A673 (cell line): ENCODE measurements at regions not wholly inside any gene's neighbourhood (a gene's known extent, or its start where the extent isn't known, plus 50 kb on each side); places are given as distances from the start of the nearest gene placed in this dataset.
A peak's percentile ranks its signal among the peaks of the same experiment; 100 is the strongest.

ENCODE experiments used
- BruUV-seq: library from RNA; stranded (reverse); fragments of 400-500 nt; replicated peaks from 2 replicates; lab custom pipeline; 2021; lab: Mats Ljungman, UMichigan
- CTCF ChIA-PET: fragments of 300-600 bp; sonication (Branson Sonifier 250); formaldehyde crosslinking; loops from one replicate; lab custom pipeline; 2022; ENCODE audit warnings: antibody characterized with exemption; lab: Charles Lee
- POLR2A ChIA-PET: fragments of 300-600 bp; sonication (Branson Sonifier 250); formaldehyde crosslinking; loops from one replicate; lab custom pipeline; 2022; ENCODE audit warnings: antibody characterized with exemption; ENCODE audit not compliant: low non-redundant PET; lab: Charles Lee
- DNase-seq: peaks from one replicate; pipeline ENCODE4 v3.0.0-alpha.2; 2015; ENCODE audit warnings: low spot score
- H3K27ac ChIP-seq: fragments of 200-600 bp; sonication (generic); 2 replicates; pipeline ENCODE4 v1.5.1; 2016; ENCODE audit warnings: mixed run types, low read depth, mild to moderate bottlenecking, mixed read lengths, antibody characterized with exemption, low read length; ENCODE audit not compliant: poor library complexity, severe bottlenecking
- H3K27me3 ChIP-seq: fragments of 200-600 bp; sonication (generic); replicated peaks from 2 replicates; pipeline ENCODE4 v1.6.1; 2017; ENCODE audit warnings: mixed run types, low read depth, mild to moderate bottlenecking, mixed read lengths, antibody characterized with exemption, low read length; ENCODE audit not compliant: insufficient read depth, poor library complexity
- H3K36me3 ChIP-seq: fragments of 200-600 bp; sonication (generic); 2 replicates; pipeline ENCODE4 v1.6.1; 2016; ENCODE audit warnings: mixed run types, mild to moderate bottlenecking, mixed read lengths, antibody characterized with exemption, low read length; ENCODE audit not compliant: insufficient read depth, poor library complexity, severe bottlenecking
- H3K4me1 ChIP-seq: fragments of 200-600 bp; sonication (generic); 2 replicates; pipeline ENCODE4 v1.6.1; 2017; ENCODE audit warnings: mixed run types, mild to moderate bottlenecking, mixed read lengths, antibody characterized with exemption, low read length; ENCODE audit not compliant: insufficient read depth, poor library complexity, severe bottlenecking
- H3K4me3 ChIP-seq: fragments of 200-600 bp; sonication (generic); 2 replicates; pipeline ENCODE4 v1.5.1; 2016; ENCODE audit warnings: low read depth, mixed run types, mild to moderate bottlenecking, mixed read lengths, low read length; ENCODE audit not compliant: poor library complexity, severe bottlenecking
- H3K9me3 ChIP-seq: fragments of 200-600 bp; sonication (generic); 2 replicates; pipeline ENCODE4 v1.6.1; 2016; ENCODE audit warnings: mixed run types, low read depth, mild to moderate bottlenecking, mixed read lengths, antibody characterized with exemption, low read length; ENCODE audit not compliant: poor library complexity, severe bottlenecking
- EZH2 ChIP-seq: fragments of 200-600 bp; sonication (generic); IDR thresholded peaks from 2 replicates; pipeline ENCODE4 v1.6.1; 2017; ENCODE audit warnings: borderline replicate concordance, low read depth, mild to moderate bottlenecking, mixed read lengths, antibody characterized with exemption, low read length; ENCODE audit not compliant: poor library complexity, severe bottlenecking
- intact Hi-C: fragments of 100-400 bp; cut with micrococcal nuclease; formaldehyde crosslinking; loops from one replicate; pipeline ENCODE4 v1.10.0; 2022; ENCODE audit not compliant: unreplicated experiment
- TF ChIP-seq, protein P1 (sequence below): fragments of 300-800, 200-600 bp; sonication (generic); conservative IDR thresholded peaks from 2 replicates; pipeline ENCODE4 v1.5.1; 2017; ENCODE audit warnings: low read depth, mild to moderate bottlenecking, antibody characterized with exemption, low read length, moderate library complexity, mixed read lengths

DNA sequence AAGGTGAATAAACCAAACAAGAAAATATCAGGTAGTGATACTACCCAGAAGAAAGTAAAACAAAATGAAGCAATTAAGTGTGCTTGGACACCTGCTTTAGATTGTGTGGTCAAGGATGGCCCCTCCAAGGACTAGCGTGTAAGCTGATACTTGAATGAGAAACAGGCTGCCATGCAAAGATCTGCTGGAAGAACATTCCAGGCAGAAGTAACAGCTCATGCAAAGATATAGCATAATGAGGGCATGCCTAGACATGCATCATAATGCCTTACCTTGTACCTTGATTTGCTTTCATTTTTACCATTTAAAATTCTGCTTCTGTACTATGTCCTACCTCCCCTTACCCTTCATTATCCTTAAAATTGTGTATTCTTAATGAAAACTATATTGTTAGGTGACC lies 74.8 kb upstream of the HDAC9 start:
- Histone ChIP-seq H3K27ac (no peak overlapping the region), H3K4me1 (peaks cover 23% of the 10 kb centered on the region), H3K36me3 (no peaks in the 10 kb centered on the region), H3K9me3 (no peaks in the 10 kb centered on the region), H3K4me3 (no peak overlapping the region), H3K27me3 (no peaks in the 10 kb centered on the region)
- no peak for DNase-seq
- POLR2A ChIA-PET: no interaction called here
- intact Hi-C loops: no loop called here
- TF ChIP-seq, protein P1, sequence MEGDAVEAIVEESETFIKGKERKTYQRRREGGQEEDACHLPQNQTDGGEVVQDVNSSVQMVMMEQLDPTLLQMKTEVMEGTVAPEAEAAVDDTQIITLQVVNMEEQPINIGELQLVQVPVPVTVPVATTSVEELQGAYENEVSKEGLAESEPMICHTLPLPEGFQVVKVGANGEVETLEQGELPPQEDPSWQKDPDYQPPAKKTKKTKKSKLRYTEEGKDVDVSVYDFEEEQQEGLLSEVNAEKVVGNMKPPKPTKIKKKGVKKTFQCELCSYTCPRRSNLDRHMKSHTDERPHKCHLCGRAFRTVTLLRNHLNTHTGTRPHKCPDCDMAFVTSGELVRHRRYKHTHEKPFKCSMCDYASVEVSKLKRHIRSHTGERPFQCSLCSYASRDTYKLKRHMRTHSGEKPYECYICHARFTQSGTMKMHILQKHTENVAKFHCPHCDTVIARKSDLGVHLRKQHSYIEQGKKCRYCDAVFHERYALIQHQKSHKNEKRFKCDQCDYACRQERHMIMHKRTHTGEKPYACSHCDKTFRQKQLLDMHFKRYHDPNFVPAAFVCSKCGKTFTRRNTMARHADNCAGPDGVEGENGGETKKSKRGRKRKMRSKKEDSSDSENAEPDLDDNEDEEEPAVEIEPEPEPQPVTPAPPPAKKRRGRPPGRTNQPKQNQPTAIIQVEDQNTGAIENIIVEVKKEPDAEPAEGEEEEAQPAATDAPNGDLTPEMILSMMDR: no peak
- TF ChIP-seq EZH2: no peak
- BruUV-seq: no TSS peak
- CTCF ChIA-PET: no interaction called here

DNA sequence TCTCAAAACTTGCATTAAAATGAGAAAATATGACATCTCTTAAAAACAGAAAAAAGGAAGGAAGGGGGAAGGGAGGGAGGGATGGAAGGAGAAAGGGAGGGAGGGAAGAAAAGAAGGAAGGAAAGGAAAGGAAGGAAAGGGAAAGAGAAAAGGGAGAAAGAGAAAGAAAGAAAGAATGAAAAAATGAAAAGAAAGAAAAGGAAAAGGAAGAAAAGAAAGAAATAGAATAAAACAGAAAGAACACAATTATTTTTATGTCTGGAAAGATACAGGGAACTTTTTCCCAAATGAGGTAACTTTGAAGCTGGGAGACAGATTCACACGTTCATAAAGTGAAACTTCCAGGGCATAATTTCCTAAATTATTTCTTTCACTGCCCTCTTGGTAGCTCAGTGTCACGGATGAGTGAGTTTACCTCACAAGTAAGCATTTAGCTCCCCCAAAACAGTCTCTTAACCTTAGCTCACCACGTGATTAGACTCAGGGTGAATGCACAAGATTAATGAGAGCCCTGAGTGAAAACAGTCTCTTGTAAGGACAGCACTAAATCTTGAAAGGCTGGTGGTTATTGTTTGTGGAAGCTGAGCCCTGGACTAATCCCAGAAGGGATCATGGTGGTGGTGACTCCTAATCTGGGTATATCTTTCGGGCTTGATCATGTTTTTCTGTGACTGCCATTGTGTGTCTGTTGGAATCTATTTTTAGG lies 74.1 kb upstream of the HDAC9 start:
- Histone ChIP-seq H3K4me1 (peaks cover 30% of the 10 kb centered on the region), H3K27me3 (no peaks in the 10 kb centered on the region), H3K9me3 (no peaks in the 10 kb centered on the region), H3K36me3 (no peaks in the 10 kb centered on the region), H3K4me3 (no peak overlapping the region), H3K27ac (peak overlapping the region; percentile 11)
- DNase-seq: peak; percentile 28
- TF ChIP-seq EZH2: no peak
- TF ChIP-seq, protein P1: no peak
- intact Hi-C loops: no loop called here
- ChIA-PET CTCF (no interaction called here), POLR2A (no interaction called here)
- no TSS peak for BruUV-seq

DNA sequence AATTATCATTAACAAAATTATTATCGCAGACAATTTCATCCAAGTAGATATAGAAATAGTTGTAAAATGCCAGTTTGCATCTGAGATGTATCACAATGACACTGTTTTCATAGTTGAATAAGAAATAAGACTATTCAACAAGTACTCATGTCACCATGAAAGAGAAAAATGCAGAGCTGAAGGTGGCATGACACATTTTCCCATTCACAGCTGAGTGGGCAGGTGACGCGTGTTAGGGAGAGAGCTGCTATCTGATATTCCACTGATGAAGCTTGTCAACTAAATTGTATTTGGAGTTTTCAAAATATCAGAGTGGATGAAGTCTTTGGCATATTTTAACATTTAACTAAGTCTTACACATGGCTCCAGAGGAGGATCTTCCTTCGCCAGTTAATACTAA lies 70.3 kb upstream of the HDAC9 start:
- no peak for TF ChIP-seq EZH2
- TF ChIP-seq, protein P1: no peak
- intact Hi-C loops: no loop called here
- peak overlapping the region; percentile 80 for H3K27ac ChIP-seq
- no peak for DNase-seq
- no peaks in the 10 kb centered on the region for H3K9me3 ChIP-seq
- BruUV-seq: no TSS peak
- ChIA-PET CTCF (no interaction called here), POLR2A (no interaction called here)
- H3K27me3 ChIP-seq: no peaks in the 10 kb centered on the region
- no peaks in the 10 kb centered on the region for H3K36me3 ChIP-seq
- no peak overlapping the region for H3K4me3 ChIP-seq
- H3K4me1 ChIP-seq: peaks cover 45% of the 10 kb centered on the region
